Fibroblast of lung (primary cell): ENCODE measurements at regions not wholly inside any gene's neighbourhood (a gene's known extent, or its start where the extent isn't known, plus 50 kb on each side); places are given as distances from the start of the nearest gene placed in this dataset.

Source experiments
- EZH2 ChIP-seq: IDR thresholded peaks from 2 replicates; pipeline ENCODE4 v1.5.1; 2012; ENCODE audit warnings: low read length, control low read depth, mild to moderate bottlenecking; ENCODE audit errors: missing control alignments
- TF ChIP-seq, protein P1 (sequence below), 2 donors: IDR thresholded peaks in 1 of 2; conservative IDR thresholded peaks in 1 of 2; 1 replicate in 1 of 2; 2 replicates in 1 of 2; pipeline ENCODE4 v1.5.1; 2011 to 2012; ENCODE audit warnings: low read length in 2 of 2, control low read depth in 1 of 2, inconsistent platforms in 1 of 2, low read depth in 1 of 2, mild to moderate bottlenecking in 1 of 2

DNA sequence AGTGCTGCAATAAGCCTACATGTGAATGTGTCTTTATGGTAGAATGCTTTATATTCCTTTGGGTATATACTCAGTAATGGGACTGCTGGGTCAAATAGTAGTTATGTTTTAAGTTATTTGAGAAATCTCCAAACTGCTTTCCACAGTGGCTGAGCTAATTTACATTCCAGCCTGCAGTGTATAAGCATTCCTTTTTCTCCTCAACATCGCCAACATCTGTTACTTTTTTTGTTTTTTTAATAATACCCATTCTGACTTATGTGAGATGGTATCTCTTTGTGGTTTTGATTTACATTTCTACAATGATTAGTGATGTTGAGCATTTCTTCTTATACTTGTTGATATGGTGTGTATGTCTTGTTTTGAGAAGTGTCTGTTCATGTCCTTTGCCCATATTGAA is 1186.2 kb downstream of the BCL11B start:
- no peak for TF ChIP-seq EZH2
- TF ChIP-seq, protein P1, sequence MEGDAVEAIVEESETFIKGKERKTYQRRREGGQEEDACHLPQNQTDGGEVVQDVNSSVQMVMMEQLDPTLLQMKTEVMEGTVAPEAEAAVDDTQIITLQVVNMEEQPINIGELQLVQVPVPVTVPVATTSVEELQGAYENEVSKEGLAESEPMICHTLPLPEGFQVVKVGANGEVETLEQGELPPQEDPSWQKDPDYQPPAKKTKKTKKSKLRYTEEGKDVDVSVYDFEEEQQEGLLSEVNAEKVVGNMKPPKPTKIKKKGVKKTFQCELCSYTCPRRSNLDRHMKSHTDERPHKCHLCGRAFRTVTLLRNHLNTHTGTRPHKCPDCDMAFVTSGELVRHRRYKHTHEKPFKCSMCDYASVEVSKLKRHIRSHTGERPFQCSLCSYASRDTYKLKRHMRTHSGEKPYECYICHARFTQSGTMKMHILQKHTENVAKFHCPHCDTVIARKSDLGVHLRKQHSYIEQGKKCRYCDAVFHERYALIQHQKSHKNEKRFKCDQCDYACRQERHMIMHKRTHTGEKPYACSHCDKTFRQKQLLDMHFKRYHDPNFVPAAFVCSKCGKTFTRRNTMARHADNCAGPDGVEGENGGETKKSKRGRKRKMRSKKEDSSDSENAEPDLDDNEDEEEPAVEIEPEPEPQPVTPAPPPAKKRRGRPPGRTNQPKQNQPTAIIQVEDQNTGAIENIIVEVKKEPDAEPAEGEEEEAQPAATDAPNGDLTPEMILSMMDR (conservative IDR thresholded peaks at IDR 0.05 in 1 of 2, IDR thresholded peaks at IDR 0.05 in 1 of 2; ENCODE audit: low read depth in 1 of 2, low read length in 2 of 2) = no peak
